SU-DHL-6 (cell line): ENCODE measurements at regions not wholly inside any gene's neighbourhood (a gene's known extent, or its start where the extent isn't known, plus 50 kb on each side); places are given as distances from the start of the nearest gene placed in this dataset.

ENCODE experiments used
- CTCF ChIP-seq: fragments of 200-600 bp; sonication (generic); IDR thresholded peaks from one replicate; pipeline ENCODE4 v1.5.1; 2017; ENCODE audit warnings: antibody characterized with exemption, mild to moderate bottlenecking, low read length, moderate library complexity; ENCODE audit not compliant: insufficient read depth, poor library complexity, severe bottlenecking
- EZH2phosphoT487 ChIP-seq: fragments of 200-600 bp; sonication (generic), shearing (Covaris generic); conservative IDR thresholded peaks from 2 replicates; pipeline ENCODE4 v1.6.1; 2018; ENCODE audit warnings: mild to moderate bottlenecking, antibody characterized with exemption, low read length, moderate library complexity, mixed read lengths

GRCh38 chr15:85974742-85975141 is 104.9 kb upstream of the AGBL1 start:
- TF ChIP-seq CTCF = no peak
- TF ChIP-seq EZH2phosphoT487 = no peak
